Astrocyte (in vitro differentiated cells and primary cell): ENCODE measurements at regions not wholly inside any gene's neighbourhood (a gene's known extent, or its start where the extent isn't known, plus 50 kb on each side); places are given as distances from the start of the nearest gene placed in this dataset.

ENCODE experiments used
- DNase-seq: peaks from one replicate; pipeline ENCODE4 v3.0.0-alpha.2; 2010; ENCODE audit warnings: low read depth
- FAIRE-seq: peaks from 2 replicates; lab custom pipeline; 2011; peaks lifted over from hg19 to GRCh38; lab: Jason Lieb, UNC
- H2AFZ ChIP-seq: 2 replicates; pipeline ENCODE4 v1.6.0; 2012; ENCODE audit warnings: low read depth, low read length, inconsistent platforms
- H3K27ac ChIP-seq: 2 replicates; pipeline ENCODE4 v1.5.1; 2011; ENCODE audit warnings: low read depth, low read length, inconsistent platforms
- H3K27me3 ChIP-seq: 2 replicates; pipeline ENCODE4 v1.6.0; 2011; ENCODE audit warnings: low read length, inconsistent platforms; ENCODE audit not compliant: insufficient read depth
- H3K36me3 ChIP-seq: 2 replicates; pipeline ENCODE4 v1.5.1; 2011; ENCODE audit warnings: low read length, inconsistent platforms; ENCODE audit not compliant: insufficient read depth
- H3K4me1 ChIP-seq: 2 replicates; pipeline ENCODE4 v1.5.1; 2011; ENCODE audit warnings: low read length, inconsistent platforms; ENCODE audit not compliant: insufficient read depth
- H3K4me2 ChIP-seq: 2 replicates; pipeline ENCODE4 v1.6.0; 2012; ENCODE audit warnings: low read length, inconsistent platforms
- H3K4me3 ChIP-seq: 2 replicates; pipeline ENCODE4 v1.5.1; 2011; ENCODE audit warnings: low read depth, mild to moderate bottlenecking, low read length, inconsistent platforms; ENCODE audit not compliant: insufficient read depth
- H3K79me2 ChIP-seq: 2 replicates; pipeline ENCODE4 v1.6.0; 2012; ENCODE audit warnings: mild to moderate bottlenecking, low read length, inconsistent platforms; ENCODE audit not compliant: insufficient read depth
- H3K9ac ChIP-seq: 2 replicates; pipeline ENCODE4 v1.6.0; 2012; ENCODE audit warnings: mild to moderate bottlenecking, low read length, inconsistent platforms
- H3K9me3 ChIP-seq: 2 replicates; pipeline ENCODE4 v1.5.1; 2012; ENCODE audit warnings: low read depth, mild to moderate bottlenecking, low read length, inconsistent platforms; ENCODE audit not compliant: insufficient read depth
- H4K20me1 ChIP-seq: 2 replicates; pipeline ENCODE4 v1.6.0; 2012; ENCODE audit warnings: low read length, inconsistent platforms; ENCODE audit not compliant: insufficient read depth
- H3K27ac Mint-ChIP-seq: one replicate; pipeline ENCODE4 v1.8.0; 2021; ENCODE audit warnings: mild to moderate bottlenecking, mixed read lengths; ENCODE audit not compliant: unreplicated experiment
- H3K27me3 Mint-ChIP-seq: one replicate; pipeline ENCODE4 v1.8.0; 2021; ENCODE audit warnings: low read depth, mixed read lengths; ENCODE audit not compliant: unreplicated experiment
- H3K36me3 Mint-ChIP-seq: one replicate; pipeline ENCODE4 v1.8.0; 2021; ENCODE audit warnings: low read depth, mixed read lengths; ENCODE audit not compliant: unreplicated experiment
- H3K4me1 Mint-ChIP-seq: one replicate; pipeline ENCODE4 v1.8.0; 2021; ENCODE audit warnings: low read depth, mixed read lengths; ENCODE audit not compliant: unreplicated experiment
- H3K4me3 Mint-ChIP-seq: one replicate; pipeline ENCODE4 v1.8.0; 2021; ENCODE audit warnings: mild to moderate bottlenecking, moderate library complexity, mixed read lengths; ENCODE audit not compliant: unreplicated experiment
- H3K9me3 Mint-ChIP-seq: one replicate; pipeline ENCODE4 v1.8.0; 2021; ENCODE audit warnings: mild to moderate bottlenecking, mixed read lengths; ENCODE audit not compliant: unreplicated experiment
- CTCF ChIP-seq: IDR thresholded peaks from 2 replicates; pipeline ENCODE4 v1.5.1; 2011; ENCODE audit warnings: low read depth, mild to moderate bottlenecking, inconsistent platforms, low read length, moderate library complexity; ENCODE audit not compliant: insufficient read depth
- EZH2 ChIP-seq: IDR thresholded peaks from 2 replicates; pipeline ENCODE4 v1.6.1; 2012; ENCODE audit warnings: mild to moderate bottlenecking, low read length, inconsistent platforms; ENCODE audit not compliant: insufficient read depth

- H3K9me3 ChIP-seq, result peaks cover 3% of the 10 kb centered on the region
- H3K4me1 ChIP-seq, result no peaks in the 10 kb centered on the region
- no peaks in the 10 kb centered on the region for H3K4me1 Mint-ChIP-seq
- H3K4me3 Mint-ChIP-seq, result no peak overlapping the region
- DNase-seq, result no peak
- H3K27ac Mint-ChIP-seq, result no peak overlapping the region
- no peak for TF ChIP-seq CTCF
- TF ChIP-seq EZH2, result no peak
- H3K27me3 ChIP-seq, result no peaks in the 10 kb centered on the region
- H3K4me2 ChIP-seq, result no peak overlapping the region
- FAIRE-seq, result no peak
- H4K20me1 ChIP-seq, result no peaks in the 10 kb centered on the region
- H3K36me3 ChIP-seq, result no peaks in the 10 kb centered on the region
- no peaks in the 10 kb centered on the region for H3K36me3 Mint-ChIP-seq
- H3K27ac ChIP-seq, result no peak overlapping the region
- H3K79me2 ChIP-seq, result no peaks in the 10 kb centered on the region
- no peak overlapping the region for H3K4me3 ChIP-seq
- H3K9ac ChIP-seq, result no peak overlapping the region
- no peaks in the 10 kb centered on the region for H3K27me3 Mint-ChIP-seq
- no peak overlapping the region for H2AFZ ChIP-seq
- H3K9me3 Mint-ChIP-seq, result no peaks in the 10 kb centered on the region
These were observed 489.4 kb downstream of the TECRL start for GRCh38 chr4:63919636-63920365.

GRCh38 chr4:63906660-63907183 is 502.5 kb downstream of the TECRL start:
- no peak for FAIRE-seq
- Histone ChIP-seq H2AFZ (no peak overlapping the region), H3K27ac (no peak overlapping the region), H3K27me3 (no peaks in the 10 kb centered on the region), H3K4me1 (no peaks in the 10 kb centered on the region), H3K9me3 (no peaks in the 10 kb centered on the region), H3K79me2 (no peaks in the 10 kb centered on the region), H3K36me3 (no peaks in the 10 kb centered on the region), H3K9ac (no peak overlapping the region), H4K20me1 (no peaks in the 10 kb centered on the region), H3K4me2 (no peak overlapping the region), H3K4me3 (no peak overlapping the region)
- no peaks in the 10 kb centered on the region for H3K9me3 Mint-ChIP-seq
- TF ChIP-seq EZH2 (no peak), CTCF (no peak)
- H3K4me3 Mint-ChIP-seq, result no peak overlapping the region
- H3K27ac Mint-ChIP-seq, result no peak overlapping the region
- H3K4me1 Mint-ChIP-seq, result no peaks in the 10 kb centered on the region
- H3K27me3 Mint-ChIP-seq, result no peaks in the 10 kb centered on the region
- no peaks in the 10 kb centered on the region for H3K36me3 Mint-ChIP-seq
- DNase-seq, result no peak

GRCh38 chr4:63904201-63904600 is 505.0 kb downstream of the TECRL start:
- Histone ChIP-seq H3K9ac (no peak overlapping the region), H3K79me2 (no peaks in the 10 kb centered on the region), H3K9me3 (no peaks in the 10 kb centered on the region), H3K27ac (no peak overlapping the region), H2AFZ (no peak overlapping the region), H3K4me2 (no peak overlapping the region), H3K4me3 (no peak overlapping the region), H4K20me1 (no peaks in the 10 kb centered on the region), H3K4me1 (no peaks in the 10 kb centered on the region), H3K27me3 (no peaks in the 10 kb centered on the region), H3K36me3 (no peaks in the 10 kb centered on the region)
- Mint-ChIP-seq H3K9me3 (no peaks in the 10 kb centered on the region), H3K4me1 (no peaks in the 10 kb centered on the region), H3K4me3 (no peak overlapping the region), H3K36me3 (no peaks in the 10 kb centered on the region), H3K27me3 (no peaks in the 10 kb centered on the region), H3K27ac (no peak overlapping the region)
- DNase-seq (no peak), FAIRE-seq (no peak)
- TF ChIP-seq CTCF (no peak), EZH2 (no peak)
